Activated naive CD8-positive, alpha-beta T cell treated with anti-CD3 and anti-CD28 coated beads for 36 hours (primary cell): ENCODE measurements at regions not wholly inside any gene's neighbourhood (a gene's known extent, or its start where the extent isn't known, plus 50 kb on each side); places are given as distances from the start of the nearest gene placed in this dataset.

ENCODE experiments used
- DNase-seq: peaks from one replicate; pipeline ENCODE4 v3.0.0; 2021
- H3K27ac Mint-ChIP-seq: one replicate; pipeline ENCODE4 v1.8.0; 2022; ENCODE audit warnings: mild to moderate bottlenecking, moderate library complexity, mixed read lengths
- H3K27me3 Mint-ChIP-seq: one replicate; pipeline ENCODE4 v1.8.0; 2022; ENCODE audit warnings: mild to moderate bottlenecking, mixed read lengths
- H3K36me3 Mint-ChIP-seq: one replicate; pipeline ENCODE4 v1.8.0; 2021; ENCODE audit warnings: mild to moderate bottlenecking, mixed read lengths
- H3K4me1 Mint-ChIP-seq: one replicate; pipeline ENCODE4 v1.8.0; 2021; ENCODE audit warnings: mixed read lengths
- H3K4me3 Mint-ChIP-seq: one replicate; pipeline ENCODE4 v1.8.0; 2022; ENCODE audit warnings: mild to moderate bottlenecking, moderate library complexity, mixed read lengths
- H3K9me3 Mint-ChIP-seq: one replicate; pipeline ENCODE4 v1.8.0; 2022; ENCODE audit warnings: mixed read lengths

- Mint-ChIP-seq H3K36me3 (no peaks in the 10 kb centered on the region), H3K27me3 (no peaks in the 10 kb centered on the region), H3K4me1 (no peaks in the 10 kb centered on the region), H3K4me3 (no peak overlapping the region), H3K9me3 (no peaks in the 10 kb centered on the region), H3K27ac (no peak overlapping the region)
- no peak for DNase-seq
Observed at GRCh38 chr1:72942008-72942407, 659.7 kb upstream of the NEGR1 start.

GRCh38 chr1:72938408-72938807 is 656.1 kb upstream of the NEGR1 start:
- Mint-ChIP-seq H3K36me3 (no peaks in the 10 kb centered on the region), H3K27ac (no peak overlapping the region), H3K9me3 (peaks cover 5% of the 10 kb centered on the region), H3K4me1 (no peaks in the 10 kb centered on the region), H3K27me3 (no peaks in the 10 kb centered on the region), H3K4me3 (no peak overlapping the region)
- no peak for DNase-seq

GRCh38 chr1:72937905-72938304 is 655.6 kb upstream of the NEGR1 start:
- Mint-ChIP-seq H3K27me3 (no peaks in the 10 kb centered on the region), H3K4me1 (no peaks in the 10 kb centered on the region), H3K4me3 (no peak overlapping the region)

GRCh38 chr1:72936942-72937341 is 654.6 kb upstream of the NEGR1 start:
- Mint-ChIP-seq H3K4me3 (no peak overlapping the region), H3K9me3 (peaks cover 8% of the 10 kb centered on the region), H3K36me3 (no peaks in the 10 kb centered on the region), H3K4me1 (no peaks in the 10 kb centered on the region), H3K27me3 (no peaks in the 10 kb centered on the region), H3K27ac (no peak overlapping the region)
- DNase-seq = no peak

More at GRCh38 chr1:72937905-72938304, 655.6 kb upstream of the NEGR1 start:
- no peak for DNase-seq
- Mint-ChIP-seq H3K36me3 (no peaks in the 10 kb centered on the region), H3K9me3 (peaks cover 5% of the 10 kb centered on the region), H3K27ac (no peak overlapping the region)

- DNase-seq = no peak
- H3K4me1 Mint-ChIP-seq = no peaks in the 10 kb centered on the region
- H3K27me3 Mint-ChIP-seq = no peaks in the 10 kb centered on the region
- H3K27ac Mint-ChIP-seq = no peak overlapping the region
- no peaks in the 10 kb centered on the region for H3K36me3 Mint-ChIP-seq
- peaks cover 8% of the 10 kb centered on the region for H3K9me3 Mint-ChIP-seq
- H3K4me3 Mint-ChIP-seq = no peak overlapping the region
Observed at GRCh38 chr1:72936151-72936740, 653.9 kb upstream of the NEGR1 start.

GRCh38 chr1:72932025-72932424 is 649.7 kb upstream of the NEGR1 start:
- no peak overlapping the region for H3K27ac Mint-ChIP-seq
- no peak overlapping the region for H3K4me3 Mint-ChIP-seq
- peaks cover 8% of the 10 kb centered on the region for H3K9me3 Mint-ChIP-seq
- DNase-seq = no peak
- H3K27me3 Mint-ChIP-seq = no peaks in the 10 kb centered on the region
- H3K4me1 Mint-ChIP-seq = no peaks in the 10 kb centered on the region
- H3K36me3 Mint-ChIP-seq = no peaks in the 10 kb centered on the region

- no peaks in the 10 kb centered on the region for H3K36me3 Mint-ChIP-seq
- H3K4me1 Mint-ChIP-seq = no peaks in the 10 kb centered on the region
Observed at GRCh38 chr1:72930528-72930927, 648.2 kb upstream of the NEGR1 start.

GRCh38 chr1:72918940-72919339 is 636.6 kb upstream of the NEGR1 start:
- Mint-ChIP-seq H3K4me1 (no peaks in the 10 kb centered on the region), H3K36me3 (no peaks in the 10 kb centered on the region), H3K27ac (no peak overlapping the region), H3K27me3 (no peaks in the 10 kb centered on the region), H3K9me3 (no peaks in the 10 kb centered on the region), H3K4me3 (no peak overlapping the region)
- no peak for DNase-seq

More at GRCh38 chr1:72930528-72930927, 648.2 kb upstream of the NEGR1 start:
- Mint-ChIP-seq H3K4me3 (no peak overlapping the region), H3K27me3 (no peaks in the 10 kb centered on the region), H3K9me3 (peaks cover 8% of the 10 kb centered on the region), H3K27ac (no peak overlapping the region)
- no peak for DNase-seq

- H3K4me3 Mint-ChIP-seq = no peak overlapping the region
- no peak for DNase-seq
- H3K27me3 Mint-ChIP-seq = no peaks in the 10 kb centered on the region
- H3K27ac Mint-ChIP-seq = no peak overlapping the region
- H3K36me3 Mint-ChIP-seq = no peaks in the 10 kb centered on the region
- H3K9me3 Mint-ChIP-seq = no peaks in the 10 kb centered on the region
- no peaks in the 10 kb centered on the region for H3K4me1 Mint-ChIP-seq
Observed at GRCh38 chr1:72917920-72918319, 635.6 kb upstream of the NEGR1 start.

- H3K4me1 Mint-ChIP-seq = no peaks in the 10 kb centered on the region
- H3K27ac Mint-ChIP-seq = no peak overlapping the region
- no peak for DNase-seq
- no peaks in the 10 kb centered on the region for H3K36me3 Mint-ChIP-seq
- no peaks in the 10 kb centered on the region for H3K9me3 Mint-ChIP-seq
- H3K27me3 Mint-ChIP-seq = no peaks in the 10 kb centered on the region
- no peak overlapping the region for H3K4me3 Mint-ChIP-seq
Observed at GRCh38 chr1:72915581-72915980, 633.2 kb upstream of the NEGR1 start.

- DNase-seq = no peak
- H3K27me3 Mint-ChIP-seq = no peaks in the 10 kb centered on the region
- peaks cover 3% of the 10 kb centered on the region for H3K9me3 Mint-ChIP-seq
- no peaks in the 10 kb centered on the region for H3K36me3 Mint-ChIP-seq
- H3K27ac Mint-ChIP-seq = no peak overlapping the region
- H3K4me3 Mint-ChIP-seq = no peak overlapping the region
- H3K4me1 Mint-ChIP-seq = no peaks in the 10 kb centered on the region
Observed at GRCh38 chr1:72911656-72912055, 629.3 kb upstream of the NEGR1 start.

GRCh38 chr1:72896256-72896655 is 613.9 kb upstream of the NEGR1 start:
- Mint-ChIP-seq H3K27ac (no peak overlapping the region), H3K4me3 (no peak overlapping the region), H3K36me3 (no peaks in the 10 kb centered on the region), H3K9me3 (no peaks in the 10 kb centered on the region), H3K27me3 (no peaks in the 10 kb centered on the region), H3K4me1 (no peaks in the 10 kb centered on the region)
- no peak for DNase-seq

- H3K27me3 Mint-ChIP-seq = no peaks in the 10 kb centered on the region
- no peak for DNase-seq
- H3K9me3 Mint-ChIP-seq = peaks cover 2% of the 10 kb centered on the region
- H3K4me3 Mint-ChIP-seq = no peak overlapping the region
- no peaks in the 10 kb centered on the region for H3K36me3 Mint-ChIP-seq
- no peak overlapping the region for H3K27ac Mint-ChIP-seq
- no peaks in the 10 kb centered on the region for H3K4me1 Mint-ChIP-seq
Observed at GRCh38 chr1:72892461-72892860, 610.1 kb upstream of the NEGR1 start.

- H3K4me1 Mint-ChIP-seq = no peaks in the 10 kb centered on the region
- H3K27ac Mint-ChIP-seq = no peak overlapping the region
- no peak for DNase-seq
- no peaks in the 10 kb centered on the region for H3K27me3 Mint-ChIP-seq
- no peak overlapping the region for H3K4me3 Mint-ChIP-seq
- H3K9me3 Mint-ChIP-seq = peaks cover 2% of the 10 kb centered on the region
- H3K36me3 Mint-ChIP-seq = no peaks in the 10 kb centered on the region
Observed at GRCh38 chr1:72891976-72892375, 609.6 kb upstream of the NEGR1 start.

GRCh38 chr1:72885841-72886240 is 603.5 kb upstream of the NEGR1 start:
- DNase-seq = no peak
- H3K27ac Mint-ChIP-seq = no peak overlapping the region
- H3K36me3 Mint-ChIP-seq = no peaks in the 10 kb centered on the region
- H3K9me3 Mint-ChIP-seq = peaks cover 2% of the 10 kb centered on the region
- H3K4me1 Mint-ChIP-seq = no peaks in the 10 kb centered on the region
- no peaks in the 10 kb centered on the region for H3K27me3 Mint-ChIP-seq
- no peak overlapping the region for H3K4me3 Mint-ChIP-seq

- Mint-ChIP-seq H3K4me1 (no peaks in the 10 kb centered on the region), H3K36me3 (no peaks in the 10 kb centered on the region), H3K27me3 (no peaks in the 10 kb centered on the region), H3K4me3 (no peak overlapping the region), H3K27ac (no peak overlapping the region), H3K9me3 (peaks cover 2% of the 10 kb centered on the region)
- DNase-seq = no peak
Observed at GRCh38 chr1:72885017-72885416, 602.7 kb upstream of the NEGR1 start.
